ENCODE measurements at regions not wholly inside any gene's neighbourhood (a gene's known extent, or its start where the extent isn't known, plus 50 kb on each side); places are given as distances from the start of the nearest gene placed in this dataset.
A peak's percentile ranks its signal among the peaks of the same experiment; 100 is the strongest.

GRCh38 chr3:153268564-153269279 lies 106.7 kb downstream of the RAP2B start:
- Histone ChIP-seq H3K36me3 (no peaks in the 10 kb centered on the region), H3K27me3 (replicated peaks in 1 of 7) (no peaks in the 10 kb centered on the region), H3K27ac (no peak overlapping the region), H3K4me1 (no peaks in the 10 kb centered on the region), H3K4me3 (no peak overlapping the region), H3K9me3 (peaks cover 0 to 16% (median 0%) of the 10 kb centered on the region in 8 donors)
- TF ChIP-seq CTCF (IDR thresholded peaks at IDR 0.05 in 8 of 11, conservative IDR thresholded peaks at IDR 0.05 in 3 of 11) (no peak), POLR2A (IDR thresholded peaks at IDR 0.05) (no peak), POLR2AphosphoS5 (IDR thresholded peaks at IDR 0.05) (no peak)
- peak; percentile 72 for DNase-seq
- intact Hi-C loops (cut with DNase I; ENCODE audit: low total_unique reads), result no loop called here
- 95 to 96% (median 95%) methylated on average over 36 to 51 of the region's 51 CpGs for WGBS, 5 donors

- WGBS, 5 donors, result 80 to 91% (median 89%) methylated on average over 4 of the region's 4 CpGs
Observed at GRCh38 chr3:153269730-153270129, 107.7 kb downstream of the RAP2B start.

GRCh38 chr3:153273217-153273616 lies 111.2 kb downstream of the RAP2B start:
- no peaks in the 10 kb centered on the region for H3K4me1 ChIP-seq

More at GRCh38 chr3:153269730-153270129, 107.7 kb downstream of the RAP2B start:
- Histone ChIP-seq H3K4me3 (no peak overlapping the region), H3K9me3 (peaks cover 0 to 16% (median 0%) of the 10 kb centered on the region in 8 donors), H3K4me1 (no peaks in the 10 kb centered on the region), H3K27ac (no peak overlapping the region), H3K36me3 (no peaks in the 10 kb centered on the region), H3K27me3 (replicated peaks in 1 of 7) (no peaks in the 10 kb centered on the region)
- TF ChIP-seq POLR2A (IDR thresholded peaks at IDR 0.05), result no peak
- TF ChIP-seq POLR2AphosphoS5 (IDR thresholded peaks at IDR 0.05), result no peak
- TF ChIP-seq CTCF (IDR thresholded peaks at IDR 0.05 in 8 of 11, conservative IDR thresholded peaks at IDR 0.05 in 3 of 11), result no peak
- DNase-seq, result no peak
- intact Hi-C loops (cut with DNase I; ENCODE audit: low total_unique reads), result no loop called here

More at GRCh38 chr3:153273217-153273616, 111.2 kb downstream of the RAP2B start:
- H3K27me3 ChIP-seq (replicated peaks in 1 of 7), result no peaks in the 10 kb centered on the region
- peaks cover 0 to 6% (median 0%) of the 10 kb centered on the region in 8 donors for H3K9me3 ChIP-seq
- no peak for DNase-seq
- intact Hi-C loops (cut with DNase I; ENCODE audit: low total_unique reads), result no loop called here
- no peak for TF ChIP-seq POLR2AphosphoS5 (IDR thresholded peaks at IDR 0.05)
- TF ChIP-seq POLR2A (IDR thresholded peaks at IDR 0.05), result no peak
- no peak for TF ChIP-seq CTCF (IDR thresholded peaks at IDR 0.05 in 8 of 11, conservative IDR thresholded peaks at IDR 0.05 in 3 of 11)
- no peak overlapping the region for H3K27ac ChIP-seq
- WGBS, 5 donors, result 67 to 84% (median 76%) methylated on average over 4 of the region's 4 CpGs
- no peaks in the 10 kb centered on the region for H3K36me3 ChIP-seq
- H3K4me3 ChIP-seq, result no peak overlapping the region

Measured in spleen (tissue), 11 donors.